Vagina (tissue), 2 donors: ENCODE measurements at regions not wholly inside any gene's neighbourhood (a gene's known extent, or its start where the extent isn't known, plus 50 kb on each side); places are given as distances from the start of the nearest gene placed in this dataset.

Experiments
- CTCF ChIP-seq, 3 experiments: fragments of 450-650 bp in 2 of 3; fragments of 200-600 bp in 1 of 3; sonication (generic) in 1 of 3; IDR thresholded peaks; one replicate each; pipeline ENCODE4 v1.5.1; 2017 to 2019; ENCODE audit warnings: antibody characterized with exemption in 3 of 3, mild to moderate bottlenecking in 2 of 3, moderate library complexity in 2 of 3
- POLR2A ChIP-seq, 2 donors: fragments of 450-650 bp; IDR thresholded peaks; one replicate each; pipeline ENCODE4 v1.6.1; 2017; ENCODE audit warnings: antibody characterized with exemption in 2 of 2, mild to moderate bottlenecking in 2 of 2, moderate library complexity in 2 of 2
- POLR2AphosphoS5 ChIP-seq, 2 donors: sonication (generic); formaldehyde crosslinking; IDR thresholded peaks; one replicate each; pipeline ENCODE4 v1.9.0; 2017; ENCODE audit warnings: antibody characterized with exemption in 2 of 2, mild to moderate bottlenecking in 2 of 2, low read depth in 1 of 2; ENCODE audit not compliant: insufficient read depth in 1 of 2

GRCh38 chr2:54058449-54058848 lies 57.0 kb upstream of the ACYP2 start:
- TF ChIP-seq CTCF (IDR thresholded peaks at IDR 0.05) = no peak
- TF ChIP-seq POLR2A (IDR thresholded peaks at IDR 0.05) = no peak
- no peak for TF ChIP-seq POLR2AphosphoS5 (IDR thresholded peaks at IDR 0.05; ENCODE audit: insufficient read depth in 1 of 2, low read depth in 1 of 2)
